H1 (cell line): ENCODE measurements at regions not wholly inside any gene's neighbourhood (a gene's known extent, or its start where the extent isn't known, plus 50 kb on each side); places are given as distances from the start of the nearest gene placed in this dataset.

ENCODE experiments used
- CTCF ChIA-PET: fragments of 300-600 bp; sonication (Branson Sonifier 250); formaldehyde crosslinking; loops from one replicate; lab custom pipeline; 2021; ENCODE audit not compliant: partially characterized antibody; lab: Charles Lee
- POLR2A ChIA-PET: fragments of 300-600 bp; sonication (Branson Sonifier 250); formaldehyde crosslinking; loops from one replicate; lab custom pipeline; 2021; ENCODE audit warnings: inconsistent platforms; ENCODE audit not compliant: partially characterized antibody; lab: Charles Lee
- DNase-seq, 2 experiments: peaks; one replicate each; pipeline versions ENCODE4 v3.0.0 to v3.0.0-alpha.2; 2010 to 2022; ENCODE audit warnings: low spot score in 2 of 2, low read depth in 1 of 2, mixed read lengths in 1 of 2
- FAIRE-seq: peaks from 2 replicates; lab custom pipeline; 2011; peaks lifted over from hg19 to GRCh38; lab: Jason Lieb, UNC
- H2AFZ ChIP-seq: 2 replicates; pipeline ENCODE4 v1.8.1; 2012; ENCODE audit warnings: low read length, inconsistent platforms
- H2AK5ac ChIP-seq: 2 replicates; pipeline ENCODE4 v1.6.1; 2013; ENCODE audit warnings: low read depth, low read length
- H2BK120ac ChIP-seq: replicated peaks from 2 replicates; pipeline ENCODE3; 2013; ENCODE audit warnings: low read depth, low read length, inconsistent platforms
- H2BK12ac ChIP-seq: 2 replicates; pipeline ENCODE4 v1.6.1; 2013; ENCODE audit warnings: low read depth, low read length
- H2BK15ac ChIP-seq: 2 replicates; pipeline ENCODE4 v1.6.1; 2013; ENCODE audit warnings: low read length
- H2BK20ac ChIP-seq: 2 replicates; pipeline ENCODE4 v1.6.1; 2013; ENCODE audit warnings: low read length
- H2BK5ac ChIP-seq: 2 replicates; pipeline ENCODE4 v1.6.1; 2013; ENCODE audit warnings: low read depth, low read length
- H3K14ac ChIP-seq: 2 replicates; pipeline ENCODE4 v1.6.1; 2013; ENCODE audit warnings: inconsistent platforms; ENCODE audit not compliant: insufficient read length
- H3K18ac ChIP-seq: 2 replicates; pipeline ENCODE4 v1.6.1; 2013; ENCODE audit warnings: low read length; ENCODE audit errors: extremely low read depth
- H3K23ac ChIP-seq: 2 replicates; pipeline ENCODE4 v1.6.1; 2013; ENCODE audit warnings: inconsistent platforms; ENCODE audit not compliant: insufficient read length
- H3K23me2 ChIP-seq: 2 replicates; pipeline ENCODE4 v1.6.1; 2013; ENCODE audit warnings: low read depth, low read length
- H3K27ac ChIP-seq: 2 replicates; pipeline ENCODE4 v1.6.1; 2011; ENCODE audit warnings: low read depth, low read length, inconsistent platforms
- H3K27me3 ChIP-seq, 4 experiments: replicated peaks in 1 of 4; 1 replicate in 1 of 4; 2 replicates in 3 of 4; pipeline versions ENCODE4 v1.6.1 to v1.8.1; 2011 to 2013; ENCODE audit warnings: low read length in 3 of 4, mild to moderate bottlenecking in 3 of 4, inconsistent platforms in 2 of 4, mixed read lengths in 2 of 4, moderate library complexity in 1 of 4; ENCODE audit not compliant: control insufficient read depth in 3 of 4, insufficient read depth in 3 of 4; ENCODE audit errors: extremely low read depth in 1 of 4
- H3K36me3 ChIP-seq, 4 experiments: 2 replicates each; pipeline versions ENCODE4 v1.6.1 to v1.8.1; 2011 to 2013; ENCODE audit warnings: mild to moderate bottlenecking in 4 of 4, low read length in 3 of 4, moderate library complexity in 2 of 4, control low read depth in 1 of 4, inconsistent platforms in 1 of 4; ENCODE audit not compliant: insufficient read depth in 4 of 4, control insufficient read depth in 2 of 4
- H3K4ac ChIP-seq: replicated peaks from 2 replicates; pipeline ENCODE3; 2013; ENCODE audit warnings: low read length, low read depth, mixed read lengths, inconsistent platforms; ENCODE audit not compliant: insufficient read length
- H3K4me1 ChIP-seq, 4 experiments: replicated peaks in 1 of 4; 1 replicate in 1 of 4; 2 replicates in 3 of 4; pipeline versions ENCODE4 v1.6.1 to v1.8.1; 2011 to 2013; ENCODE audit warnings: low read length in 3 of 4, inconsistent platforms in 2 of 4, mixed read lengths in 1 of 4; ENCODE audit not compliant: insufficient read depth in 4 of 4, control insufficient read depth in 3 of 4
- H3K4me2 ChIP-seq, 2 experiments: 2 replicates each; pipeline versions ENCODE4 v1.6.1 to v1.8.1; 2011 to 2013; ENCODE audit warnings: low read depth in 2 of 2, low read length in 2 of 2, control low read depth in 1 of 2, inconsistent platforms in 1 of 2, mild to moderate bottlenecking in 1 of 2; ENCODE audit not compliant: insufficient read depth in 1 of 2
- H3K4me3 ChIP-seq, 4 experiments: fragments of 200-600, 300-600 bp in 1 of 4; sonication (generic), shearing (Covaris generic), sonication (Bioruptor Twin) in 1 of 4; 2 replicates each; pipeline versions ENCODE4 v1.5.1 to v1.8.1; 2011 to 2016; ENCODE audit warnings: low read length in 4 of 4, low read depth in 3 of 4, control low read depth in 2 of 4, inconsistent platforms in 2 of 4, mild to moderate bottlenecking in 2 of 4, mixed read lengths in 1 of 4, moderate library complexity in 1 of 4; ENCODE audit not compliant: insufficient read depth in 2 of 4; ENCODE audit errors: extremely low read depth in 1 of 4
- H3K56ac ChIP-seq: replicated peaks from 2 replicates; pipeline ENCODE3; 2013; ENCODE audit warnings: low read depth, mild to moderate bottlenecking, mixed read lengths, low read length, inconsistent platforms; ENCODE audit not compliant: insufficient read length
- H3K79me1 ChIP-seq: 2 replicates; pipeline ENCODE4 v1.6.1; 2013; ENCODE audit warnings: low read depth, low read length, control low read depth
- H3K79me2 ChIP-seq, 2 experiments: 2 replicates each; pipeline versions ENCODE4 v1.6.1 to v1.8.1; 2012 to 2013; ENCODE audit warnings: low read length in 2 of 2, mild to moderate bottlenecking in 2 of 2, inconsistent platforms in 1 of 2; ENCODE audit not compliant: insufficient read depth in 2 of 2, control insufficient read depth in 1 of 2
- H3K9ac ChIP-seq, 4 experiments: replicated peaks in 1 of 4; 1 replicate in 1 of 4; 2 replicates in 3 of 4; pipeline versions ENCODE4 v1.6.1 to v1.8.1; 2011 to 2013; ENCODE audit warnings: low read depth in 3 of 4, low read length in 3 of 4, control low read depth in 2 of 4, mild to moderate bottlenecking in 2 of 4, moderate library complexity in 2 of 4, inconsistent platforms in 1 of 4; ENCODE audit errors: extremely low read depth in 1 of 4
- H3K9me3 ChIP-seq, 2 experiments: 2 replicates each; pipeline versions ENCODE4 v1.6.1 to v1.8.1; 2012 to 2013; ENCODE audit warnings: mild to moderate bottlenecking in 2 of 2, moderate library complexity in 2 of 2, control low read depth in 1 of 2, inconsistent platforms in 1 of 2, low read depth in 1 of 2, low read length in 1 of 2, mixed read lengths in 1 of 2; ENCODE audit not compliant: insufficient read depth in 2 of 2
- H4K20me1 ChIP-seq, 2 experiments: replicated peaks in 1 of 2; 2 replicates each; pipeline versions ENCODE3 to v1.8.1; 2011 to 2013; ENCODE audit warnings: inconsistent platforms in 2 of 2, low read length in 2 of 2, mild to moderate bottlenecking in 1 of 2; ENCODE audit not compliant: insufficient read depth in 2 of 2, control insufficient read depth in 1 of 2
- H4K5ac ChIP-seq: 2 replicates; pipeline ENCODE4 v1.6.1; 2013; ENCODE audit warnings: low read length, low read depth, mixed read lengths, inconsistent platforms; ENCODE audit not compliant: insufficient read length
- H4K8ac ChIP-seq: 2 replicates; pipeline ENCODE4 v1.8.0; 2013; ENCODE audit warnings: mild to moderate bottlenecking, moderate library complexity, low read length, inconsistent platforms; ENCODE audit not compliant: insufficient read depth; ENCODE audit errors: extremely low read depth
- H4K91ac ChIP-seq: replicated peaks from 2 replicates; pipeline ENCODE3; 2013; ENCODE audit warnings: low read length, mixed read lengths, inconsistent platforms; ENCODE audit not compliant: insufficient read length
- CEBPB ChIP-seq: IDR thresholded peaks from 2 replicates; pipeline ENCODE4 v1.6.1; 2012; ENCODE audit warnings: low read depth, low read length
- KDM5A ChIP-seq: fragments of 200-600 bp; IDR thresholded peaks from 2 replicates; pipeline ENCODE4 v1.7.1; 2012; ENCODE audit warnings: mild to moderate bottlenecking, low read length, inconsistent platforms, mixed read lengths
- RNF2 ChIP-seq: fragments of 200-900, 300-1000 bp; sonication (generic); IDR thresholded peaks from 2 replicates; pipeline ENCODE4 v1.7.1; 2016; ENCODE audit warnings: borderline replicate concordance, low read depth, mild to moderate bottlenecking, antibody characterized with exemption, low read length; ENCODE audit not compliant: poor library complexity, severe bottlenecking; ENCODE audit errors: missing control alignments
- WGBS, 2 experiments: shearing (Covaris generic) in 1 of 2; methylation state at CpG; one replicate each; pipeline versions ENCODE4 v1.1.6 to v1.1.7; 2013 to 2015; ENCODE audit warnings: low lambda C conversion rate in 2 of 2, mixed read lengths in 2 of 2, inconsistent platforms in 1 of 2, low coverage in 1 of 2, missing lambda C conversion rate in 1 of 2; ENCODE audit not compliant: insufficient replicate concordance in 2 of 2, insufficient coverage in 1 of 2, insufficient read length in 1 of 2; ENCODE audit errors: extremely low coverage in 1 of 2, missing lambda C conversion rate in 1 of 2; 5-methylcytosine and 5-hydroxymethylcytosine counted together

DNA sequence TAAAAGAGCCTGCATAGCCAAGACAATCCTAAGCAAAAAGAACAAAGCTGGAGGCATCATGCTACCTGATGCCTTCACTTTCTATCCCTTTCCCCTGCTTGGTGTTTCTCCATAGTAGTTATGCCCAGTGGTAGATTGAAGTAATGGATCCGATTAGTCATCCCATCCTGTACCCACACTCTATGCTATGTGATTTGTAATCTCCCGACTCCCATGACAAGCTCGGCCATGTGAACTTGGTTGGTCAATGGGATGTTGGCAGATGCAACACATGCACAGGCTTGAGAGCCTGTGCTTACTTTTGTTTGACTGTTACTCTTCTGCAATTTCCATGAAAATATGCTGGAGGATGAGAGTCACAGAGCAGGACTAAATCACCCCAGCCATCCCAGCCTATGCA is 334.9 kb upstream of the DPH6 start:
- Histone ChIP-seq H2BK12ac (no peak overlapping the region), H3K4ac (no peak overlapping the region), H3K14ac (no peak overlapping the region), H3K18ac (no peak overlapping the region), H3K27me3 (no peaks in the 10 kb centered on the region), H3K27ac (no peak overlapping the region), H3K4me2 (no peak overlapping the region), H2BK20ac (no peak overlapping the region), H3K56ac (no peak overlapping the region), H4K5ac (no peak overlapping the region), H2BK120ac (no peak overlapping the region), H3K79me1 (no peaks in the 10 kb centered on the region), H3K4me3 (no peak overlapping the region), H2AK5ac (no peak overlapping the region), H2AFZ (no peak overlapping the region), H3K9me3 (no peaks in the 10 kb centered on the region), H3K9ac (no peak overlapping the region), H3K79me2 (no peaks in the 10 kb centered on the region), H3K23ac (no peak overlapping the region), H2BK15ac (no peak overlapping the region), H4K91ac (no peak overlapping the region), H3K4me1 (no peaks in the 10 kb centered on the region), H3K23me2 (no peaks in the 10 kb centered on the region), H2BK5ac (no peak overlapping the region), H4K20me1 (no peaks in the 10 kb centered on the region), H4K8ac (no peak overlapping the region), H3K36me3 (no peaks in the 10 kb centered on the region)
- WGBS, 2 experiments, result 93% methylated on average over 3 of the region's 3 CpGs; no CpG with 5 or more reads in 1 of the 2 experiments
- FAIRE-seq (no peak), DNase-seq (no peak)
- ChIA-PET CTCF (no interaction called here), POLR2A (no interaction called here)
- no peak for TF ChIP-seq KDM5A
- no peak for TF ChIP-seq CEBPB
- TF ChIP-seq RNF2, result no peak
